Eye (tissue), 1 donor: ENCODE measurements at regions not wholly inside any gene's neighbourhood (a gene's known extent, or its start where the extent isn't known, plus 50 kb on each side); places are given as distances from the start of the nearest gene placed in this dataset.

Source experiments
- DNase-seq: peaks from one replicate; pipeline ENCODE4 v3.0.0-alpha.2; 2015

DNA sequence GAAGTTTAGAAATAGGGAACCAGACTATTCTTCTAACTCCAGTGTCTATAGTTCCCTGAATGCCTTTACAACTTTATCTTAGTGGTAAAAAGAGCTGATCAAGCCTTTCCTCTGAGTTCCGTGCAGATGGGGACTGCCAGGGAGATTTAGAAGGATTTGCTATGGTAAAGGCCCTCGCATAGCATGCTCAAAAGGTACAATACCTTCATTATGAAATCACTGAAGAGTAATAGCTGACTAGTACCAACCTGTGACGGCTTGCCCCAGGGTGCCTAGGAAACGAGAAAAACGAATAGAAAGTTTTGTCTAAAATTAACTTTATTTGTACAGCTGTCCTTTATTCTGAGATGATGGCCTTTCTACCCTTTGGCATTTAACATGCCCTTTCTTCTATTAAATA is 150.1 kb upstream of the ARHGAP42 start:
- no peak for DNase-seq

DNA sequence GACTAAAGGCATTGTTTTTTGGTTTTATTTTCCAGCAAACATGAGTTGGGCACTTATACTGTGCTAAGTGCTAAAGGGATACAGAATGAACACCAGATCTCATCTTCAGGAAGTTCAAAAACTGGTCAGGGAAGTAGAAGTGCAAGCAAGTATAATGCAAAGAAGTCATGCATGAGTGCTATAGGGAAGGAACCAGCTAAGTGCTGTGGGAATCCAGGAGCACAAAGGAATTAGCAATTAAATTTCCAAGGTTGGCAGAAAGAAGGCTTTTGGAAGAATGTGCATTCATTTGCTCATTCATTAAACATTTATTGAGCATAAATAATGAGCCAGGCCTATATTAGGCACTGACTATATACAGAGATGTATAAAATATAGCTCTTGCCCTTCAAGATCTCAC is 143.7 kb upstream of the ARHGAP42 start:
- peak; percentile 55 for DNase-seq

DNA sequence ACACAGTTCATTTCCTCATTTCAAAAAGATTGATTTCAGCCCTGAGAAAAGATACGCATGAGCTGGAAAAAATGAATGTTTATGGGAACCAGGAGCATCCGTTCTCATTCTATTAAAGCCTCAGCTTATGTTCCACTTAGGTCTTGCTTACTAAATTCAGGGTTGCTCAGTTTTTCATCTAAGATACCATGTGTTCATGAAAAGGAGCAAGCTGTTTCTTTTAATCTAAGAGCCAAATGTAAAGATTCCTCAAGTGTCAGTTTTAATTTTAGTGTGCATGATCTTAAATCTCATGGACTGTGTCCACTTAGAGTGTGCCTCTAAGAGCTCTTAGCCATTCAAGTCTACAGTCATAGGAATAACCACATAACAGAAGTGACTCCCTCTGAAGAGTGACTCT is 141.5 kb upstream of the ARHGAP42 start:
- DNase-seq, result no peak

DNA sequence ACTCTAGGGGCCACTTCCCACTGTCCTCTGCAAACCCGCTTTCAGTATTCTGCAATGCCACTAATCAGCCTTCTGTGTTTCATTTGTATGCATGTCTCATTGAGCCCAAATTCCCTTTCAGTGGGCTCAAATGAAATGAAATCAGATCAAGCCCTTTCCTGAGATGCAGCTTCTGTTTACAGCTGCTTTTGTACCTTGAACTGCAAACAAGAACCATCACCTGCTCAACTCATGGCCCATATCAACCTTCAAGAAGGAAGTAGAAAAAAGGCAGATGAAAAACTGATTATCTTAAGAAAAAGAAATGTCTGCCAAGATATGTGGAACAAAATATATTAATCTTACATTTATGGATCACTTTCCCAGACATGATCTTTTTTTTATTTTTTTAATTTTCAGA is 141.1 kb upstream of the ARHGAP42 start:
- DNase-seq, result no peak

DNA sequence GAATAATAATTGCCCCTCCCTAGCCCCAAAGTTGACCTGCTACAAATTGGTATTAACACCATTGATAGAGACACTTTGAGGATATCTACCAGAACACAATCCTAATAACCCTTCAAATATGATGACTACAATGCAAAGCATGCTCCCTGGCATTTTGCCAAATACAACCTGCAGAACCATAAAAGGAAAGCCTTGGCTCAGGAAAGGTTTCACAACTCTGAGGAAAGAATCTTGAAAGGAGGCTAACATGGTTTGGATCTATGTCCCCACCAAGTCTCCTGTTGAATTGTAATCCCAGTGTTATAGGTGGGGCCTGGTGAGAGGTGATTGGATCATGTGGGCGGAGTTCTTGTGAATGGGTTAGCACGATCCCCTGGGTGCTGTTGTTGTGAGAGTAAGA is 140.4 kb upstream of the ARHGAP42 start:
- no peak for DNase-seq

DNA sequence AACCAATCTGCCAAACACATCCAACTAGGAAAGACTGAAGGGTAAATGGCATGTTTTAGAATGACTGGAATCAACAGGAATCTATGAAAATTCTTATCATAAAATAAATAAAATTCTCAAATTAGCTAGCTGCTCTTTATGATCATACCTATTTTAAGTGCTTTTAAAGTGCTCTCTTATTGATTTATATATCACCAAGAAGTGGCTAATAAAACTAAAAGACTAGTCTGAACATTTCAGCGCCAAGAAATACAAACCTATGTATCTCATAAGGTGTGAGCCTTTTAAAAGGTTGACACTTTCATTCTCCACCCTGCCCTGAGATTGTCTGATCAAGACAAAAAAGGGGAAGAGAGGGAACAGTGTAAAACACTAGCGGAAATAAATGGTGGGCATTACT is 136.8 kb upstream of the ARHGAP42 start:
- no peak for DNase-seq

DNA sequence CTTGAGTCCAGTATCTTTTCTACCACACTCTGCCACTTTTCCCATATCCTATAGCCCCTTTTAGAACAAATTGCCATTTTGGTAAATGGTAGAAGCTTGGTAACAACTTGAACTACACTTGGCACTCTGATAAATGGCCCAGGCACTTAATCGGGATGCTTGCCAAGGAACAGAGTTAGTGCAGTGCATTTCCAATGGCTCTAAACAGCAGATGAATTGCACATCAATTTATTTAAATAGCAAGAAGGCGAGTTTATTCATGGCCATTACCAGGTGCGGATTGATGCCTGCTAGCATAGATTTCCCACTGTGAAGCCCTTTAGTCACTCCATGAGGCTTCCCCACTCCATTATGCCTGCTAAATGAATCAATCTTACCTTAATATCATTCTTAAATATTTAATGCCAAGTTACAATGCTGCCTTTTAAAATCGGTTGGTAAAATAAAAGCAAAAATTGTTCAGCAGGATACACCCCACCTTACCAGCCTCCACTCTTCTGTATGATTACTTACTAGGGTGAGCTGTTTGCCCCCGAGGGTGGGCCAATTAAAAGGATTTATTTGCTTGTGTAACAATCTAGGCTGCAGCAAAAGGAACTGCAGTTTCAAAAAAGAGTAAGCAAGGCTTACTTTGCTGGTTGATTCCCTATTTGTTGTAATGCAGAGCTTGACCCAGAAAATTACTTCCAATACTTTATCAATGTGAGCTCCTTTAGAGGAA is 136.0 kb upstream of the ARHGAP42 start:
- DNase-seq, result no peak

DNA sequence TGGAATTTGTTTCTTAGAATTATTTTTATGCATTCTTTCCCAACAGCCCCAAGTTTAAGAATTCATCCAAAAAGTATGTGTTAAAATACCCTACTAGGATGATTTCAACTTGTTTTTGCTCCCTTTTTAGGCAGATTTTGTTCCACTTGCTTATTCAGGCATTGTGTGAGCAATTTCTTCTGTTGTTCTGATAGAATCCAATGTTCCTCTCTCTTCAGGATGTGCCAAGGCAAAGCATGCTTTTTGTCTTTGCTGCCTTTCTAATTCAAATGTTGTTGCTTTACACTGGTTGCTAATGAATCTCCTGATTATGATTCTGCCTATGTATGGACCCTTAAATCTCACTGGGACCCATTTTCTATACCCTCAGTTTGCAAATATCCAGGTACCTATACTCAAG is 131.2 kb upstream of the ARHGAP42 start:
- no peak for DNase-seq

DNA sequence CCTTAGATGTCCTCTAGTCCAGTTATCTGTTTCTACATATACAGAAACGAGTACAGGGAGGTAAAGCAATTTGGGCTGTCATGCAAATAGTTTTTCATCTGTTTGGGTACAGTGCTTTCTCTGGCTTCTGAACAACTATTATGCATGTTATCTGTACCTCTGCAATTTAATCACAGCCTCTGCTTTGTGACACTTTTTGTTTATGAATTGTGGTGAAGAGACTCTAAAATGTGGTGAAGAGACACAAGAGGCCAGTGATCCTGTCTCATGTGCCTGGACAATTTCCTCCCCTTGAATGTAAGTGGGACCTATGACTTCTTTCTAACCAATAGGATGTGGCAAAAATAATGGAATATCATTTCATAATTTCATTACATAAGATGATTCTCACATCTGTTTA is 130.3 kb upstream of the ARHGAP42 start:
- DNase-seq, result no peak

DNA sequence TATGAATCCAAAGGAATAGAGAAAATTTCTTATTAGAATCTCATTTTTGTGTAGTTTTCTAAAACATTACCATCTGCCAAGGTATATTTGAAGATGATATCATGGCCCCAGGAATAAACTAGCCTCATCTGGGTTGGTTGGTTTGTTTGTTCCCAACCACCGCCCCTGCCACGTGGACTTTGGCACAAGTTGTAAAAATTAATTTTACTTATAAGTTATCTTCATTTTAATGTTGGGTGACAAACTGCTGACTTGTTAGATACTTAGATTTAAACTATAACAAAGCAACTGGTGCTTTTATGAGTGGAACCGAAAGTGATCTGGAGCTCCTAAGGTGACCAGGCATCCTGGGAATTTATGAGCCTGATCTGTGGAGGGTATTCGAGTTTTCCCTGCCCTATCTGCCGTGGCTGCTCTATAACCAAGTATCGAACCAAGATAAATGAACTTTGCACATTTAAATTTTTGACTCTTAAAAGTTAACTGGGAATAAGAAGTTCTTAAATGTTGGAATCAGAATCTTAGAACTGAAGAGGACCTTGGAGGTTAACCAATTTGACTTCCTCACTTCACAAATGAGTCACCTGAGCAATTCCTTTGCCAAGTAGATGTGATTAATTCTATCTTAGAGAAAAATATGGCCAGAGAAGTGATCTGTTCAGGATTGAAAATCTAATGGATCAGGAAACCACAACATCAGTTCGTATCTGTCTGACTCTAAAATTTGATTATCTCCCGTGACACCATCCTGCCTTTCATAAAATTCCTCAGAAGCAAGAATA is 129.1 kb upstream of the ARHGAP42 start:
- DNase-seq, result no peak

DNA sequence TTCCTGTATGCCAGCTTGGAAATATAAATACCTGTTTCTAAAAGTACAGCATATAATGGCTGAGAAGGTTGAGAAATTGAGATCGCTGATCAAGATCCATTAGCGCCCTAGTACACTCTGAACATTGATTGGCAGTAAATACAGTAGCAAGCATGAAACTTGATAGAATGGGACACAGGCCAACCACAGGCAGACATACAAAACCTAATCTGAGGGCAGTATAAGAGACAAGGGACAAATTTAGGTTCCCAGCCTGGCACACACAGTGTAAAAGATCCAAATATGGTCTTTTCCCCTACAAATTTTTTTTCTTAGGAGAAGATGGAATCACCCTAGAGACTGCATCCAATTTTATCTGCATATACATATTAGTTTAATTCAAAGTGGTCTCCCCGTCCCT is 126.5 kb upstream of the ARHGAP42 start:
- no peak for DNase-seq

DNA sequence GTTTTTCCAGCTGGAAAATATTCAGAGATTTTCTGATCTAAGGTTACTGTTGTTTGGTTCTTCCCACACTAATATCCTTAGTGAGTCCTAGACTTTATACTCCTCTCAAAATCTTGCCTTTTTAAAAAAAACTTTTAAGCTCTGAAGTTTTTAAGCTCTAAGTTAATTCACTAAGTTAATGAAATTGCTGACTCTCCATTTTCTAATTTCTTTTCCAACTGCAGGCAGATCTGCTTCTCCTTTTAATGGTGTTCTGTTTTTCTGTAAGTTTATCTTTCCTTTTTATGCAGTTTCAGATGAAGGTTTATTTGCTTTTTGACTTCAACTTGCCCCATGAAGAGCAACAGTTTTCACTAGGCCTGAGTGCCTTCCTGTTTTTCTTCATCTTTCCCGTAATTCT is 125.8 kb upstream of the ARHGAP42 start:
- no peak for DNase-seq

DNA sequence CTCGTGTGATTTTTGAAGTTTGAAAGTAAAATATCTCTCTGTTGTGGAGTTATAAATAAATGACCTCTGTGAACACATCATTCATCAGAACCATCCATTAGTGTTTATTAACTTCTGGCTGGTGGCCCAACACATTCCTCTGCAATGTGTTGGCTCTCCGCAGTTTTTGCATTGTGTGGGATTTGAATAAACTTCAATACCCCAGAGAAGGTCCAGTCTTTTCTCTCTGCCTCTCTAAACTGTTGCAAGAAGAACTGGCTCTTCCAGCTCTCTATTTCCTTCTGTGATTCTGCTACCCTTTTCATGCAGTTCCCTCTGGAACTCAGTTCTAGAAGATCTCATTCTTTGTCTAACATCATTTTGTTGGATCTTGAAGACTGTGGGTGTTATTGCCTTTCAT is 125.0 kb upstream of the ARHGAP42 start:
- DNase-seq, result no peak

DNA sequence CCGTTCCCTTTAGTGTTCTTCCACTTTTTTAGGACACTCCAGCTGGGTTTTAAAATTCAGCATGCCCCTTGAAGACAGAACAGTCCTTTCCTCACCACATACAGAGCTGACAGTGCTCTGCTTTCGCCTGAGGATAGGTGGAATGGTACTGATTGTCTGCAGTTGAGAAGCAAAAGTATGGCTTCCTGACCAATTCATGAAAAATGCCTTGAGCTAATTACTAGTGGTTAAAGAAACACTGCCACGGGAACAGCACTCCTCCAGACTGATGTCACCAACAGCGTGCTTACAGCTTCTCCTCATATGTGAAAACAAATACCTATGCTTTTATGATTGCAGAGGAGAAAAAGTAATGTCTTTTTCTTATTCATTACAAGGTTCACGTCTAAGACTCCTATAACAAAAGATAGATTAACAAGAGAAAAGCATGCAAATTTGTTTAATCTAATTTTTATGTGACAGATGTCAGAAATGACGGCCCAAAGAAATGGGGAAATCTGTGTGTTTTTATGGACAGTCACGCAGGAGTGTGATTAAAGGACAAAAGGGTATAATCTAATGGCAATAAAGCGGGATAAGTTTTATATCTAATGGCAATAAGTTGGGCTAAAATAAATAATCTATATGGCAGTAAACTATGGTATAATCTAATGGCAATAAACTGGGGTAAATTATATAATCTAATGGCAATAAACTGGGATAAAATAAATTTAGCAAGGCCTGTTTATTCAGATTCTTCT is 123.4 kb upstream of the ARHGAP42 start:
- DNase-seq, result no peak

DNA sequence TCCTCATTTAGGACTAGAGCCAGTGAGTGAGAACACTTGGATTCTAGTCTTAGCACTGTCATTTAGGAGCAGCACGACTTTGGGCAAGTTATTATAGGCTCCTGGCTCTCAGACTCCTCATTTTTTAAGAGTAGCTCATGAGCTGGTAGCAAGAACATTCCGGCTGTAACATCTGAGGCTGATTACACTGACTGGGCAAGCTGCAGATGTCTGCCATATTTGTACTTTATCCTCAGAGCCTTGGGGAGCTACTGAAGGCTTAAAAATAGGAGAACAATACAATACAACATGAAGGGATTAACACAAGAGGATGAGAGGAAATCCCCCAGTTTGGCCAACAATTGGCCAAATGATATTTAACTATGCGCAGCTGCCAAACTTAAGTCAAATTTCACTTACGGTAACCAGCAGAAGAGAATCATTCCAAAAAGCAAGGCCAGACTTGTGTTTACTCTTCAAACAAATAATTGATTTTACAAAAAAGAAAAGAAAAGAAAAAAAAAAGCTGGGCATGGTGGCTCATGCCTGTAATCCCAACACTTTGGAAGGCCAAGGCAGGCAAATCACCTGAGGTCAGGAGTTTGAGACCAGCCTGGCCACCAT is 113.1 kb upstream of the ARHGAP42 start:
- DNase-seq, result no peak

DNA sequence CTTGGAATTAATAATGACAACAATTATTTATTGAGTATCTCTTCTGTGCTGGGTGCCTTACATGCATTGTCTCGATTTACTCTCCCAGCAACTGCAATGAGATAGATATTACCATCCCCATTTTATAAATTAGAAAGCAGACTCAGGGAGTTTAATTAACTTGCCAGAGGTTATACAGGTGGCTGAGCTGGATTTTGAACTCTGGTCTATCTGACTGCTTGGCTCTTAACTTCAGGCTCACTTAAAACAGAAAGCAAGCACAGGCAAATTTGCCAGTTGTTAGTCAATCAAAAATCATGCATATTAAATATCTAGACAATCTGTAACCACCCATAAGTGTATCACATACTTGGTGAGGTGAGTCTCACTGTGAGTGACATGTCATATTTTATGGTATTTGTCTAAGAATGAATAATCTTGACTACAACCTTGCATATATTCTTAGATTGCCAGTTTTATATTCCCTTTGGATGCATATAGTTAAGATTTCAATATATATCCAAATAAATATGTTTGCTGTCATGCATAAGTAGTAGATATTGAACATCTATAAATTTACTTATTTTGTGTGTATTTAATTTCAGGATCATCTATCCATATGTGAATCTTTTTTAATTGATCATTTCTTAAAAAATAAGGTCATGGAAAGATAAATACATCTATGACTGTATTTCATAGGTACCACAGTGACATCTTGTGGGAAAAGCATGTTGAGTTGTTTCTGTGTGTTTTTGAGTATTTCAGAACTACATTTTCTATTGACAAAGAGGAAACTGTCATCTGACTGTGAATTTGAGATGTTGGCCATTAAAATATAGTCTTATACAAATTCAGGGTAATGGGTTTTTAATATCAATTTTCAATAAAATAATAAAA is 112.0 kb upstream of the ARHGAP42 start:
- DNase-seq, result peak; percentile 70

DNA sequence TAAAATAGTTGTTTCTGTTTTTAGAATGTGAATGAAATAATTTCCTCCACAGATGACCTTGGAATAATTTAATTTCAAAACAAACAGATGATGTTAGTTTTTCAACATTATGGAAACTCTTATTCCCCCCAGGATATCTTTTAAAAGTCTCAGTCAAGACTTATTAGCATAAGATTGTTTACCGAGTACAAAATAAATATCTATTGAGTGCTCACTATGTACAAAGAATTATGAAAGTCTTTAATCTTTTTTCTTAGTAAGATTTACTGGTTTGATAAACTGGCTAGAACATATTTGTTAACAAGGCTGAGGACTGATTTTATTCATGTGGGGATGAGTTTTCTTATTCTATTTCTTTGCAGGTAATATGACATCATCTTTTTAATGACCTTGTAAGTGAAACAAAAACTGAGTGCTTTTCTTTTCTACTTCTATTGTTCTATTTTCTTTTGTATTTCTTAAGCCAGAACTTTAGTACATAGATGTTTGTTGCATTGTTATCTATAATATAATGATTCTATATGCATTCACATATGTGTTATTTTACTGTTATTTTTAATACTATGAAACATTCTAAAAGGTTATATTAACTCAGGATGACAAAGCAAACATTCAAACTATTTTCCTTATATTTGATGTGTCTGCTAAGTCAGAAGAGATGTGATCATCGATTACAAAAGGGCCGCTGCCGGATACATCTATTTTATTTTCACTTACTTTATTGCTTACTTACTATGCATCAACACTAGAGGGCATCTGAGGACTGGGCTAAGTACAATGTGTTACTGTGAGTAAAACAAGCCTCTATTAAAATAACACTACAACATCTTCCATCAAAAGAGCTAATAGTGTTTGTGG is 111.0 kb upstream of the ARHGAP42 start:
- DNase-seq, result peak; percentile 84

DNA sequence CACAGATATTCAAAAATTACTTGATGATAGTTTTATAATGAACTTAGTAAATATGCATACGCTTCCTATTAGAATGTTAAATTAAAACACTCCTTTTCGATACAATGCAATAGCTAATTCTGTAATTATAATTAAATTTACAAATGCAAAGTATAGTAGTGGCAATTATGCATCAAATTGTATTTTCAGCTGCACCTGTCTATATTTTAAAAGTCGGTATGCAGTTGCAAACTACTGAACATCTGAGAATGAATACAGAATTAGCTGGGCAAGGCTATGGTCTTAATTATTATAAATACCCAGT is 110.4 kb upstream of the ARHGAP42 start:
- DNase-seq, result no peak

DNA sequence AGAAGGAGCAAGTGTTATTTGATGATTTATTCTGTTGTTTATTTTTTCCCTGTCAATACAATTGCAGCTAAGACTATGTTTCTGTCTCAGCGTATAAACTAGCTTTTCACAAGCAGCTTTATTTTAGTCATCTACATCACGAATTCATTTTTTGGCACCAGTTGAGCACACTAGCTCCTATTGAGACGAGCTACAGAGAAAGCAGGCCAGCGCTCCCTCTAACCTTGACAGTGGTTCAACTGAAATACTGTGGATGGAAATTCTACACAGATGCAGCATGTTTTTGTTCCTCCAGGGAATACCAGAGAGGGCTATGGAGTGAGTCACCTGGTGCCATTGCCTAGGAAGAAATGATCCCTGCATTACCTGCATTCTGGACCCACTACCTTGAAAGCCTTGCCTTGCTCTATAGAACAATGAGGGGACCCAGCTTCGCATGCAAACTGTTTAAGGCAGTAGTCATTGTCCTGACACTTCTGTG is 108.2 kb upstream of the ARHGAP42 start:
- no peak for DNase-seq

DNA sequence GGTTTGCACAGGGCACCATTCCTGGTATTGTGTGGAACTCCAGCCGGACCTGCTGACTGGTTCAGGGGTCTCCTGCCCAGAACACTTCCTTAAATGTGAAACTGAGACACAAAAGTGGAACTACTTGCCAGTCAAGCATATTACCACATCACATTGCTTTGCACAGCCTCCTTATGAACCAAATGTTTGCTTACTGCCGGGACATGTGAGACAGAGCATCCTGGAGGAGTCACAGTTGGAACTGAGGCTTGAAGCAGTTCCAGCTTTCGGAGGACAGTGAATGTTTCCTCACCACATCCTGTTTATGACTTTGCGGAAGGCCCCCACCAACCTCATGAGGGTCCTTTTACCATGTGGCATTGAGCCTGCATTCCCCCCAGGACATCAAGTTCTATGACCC is 105.8 kb upstream of the ARHGAP42 start:
- no peak for DNase-seq

DNA sequence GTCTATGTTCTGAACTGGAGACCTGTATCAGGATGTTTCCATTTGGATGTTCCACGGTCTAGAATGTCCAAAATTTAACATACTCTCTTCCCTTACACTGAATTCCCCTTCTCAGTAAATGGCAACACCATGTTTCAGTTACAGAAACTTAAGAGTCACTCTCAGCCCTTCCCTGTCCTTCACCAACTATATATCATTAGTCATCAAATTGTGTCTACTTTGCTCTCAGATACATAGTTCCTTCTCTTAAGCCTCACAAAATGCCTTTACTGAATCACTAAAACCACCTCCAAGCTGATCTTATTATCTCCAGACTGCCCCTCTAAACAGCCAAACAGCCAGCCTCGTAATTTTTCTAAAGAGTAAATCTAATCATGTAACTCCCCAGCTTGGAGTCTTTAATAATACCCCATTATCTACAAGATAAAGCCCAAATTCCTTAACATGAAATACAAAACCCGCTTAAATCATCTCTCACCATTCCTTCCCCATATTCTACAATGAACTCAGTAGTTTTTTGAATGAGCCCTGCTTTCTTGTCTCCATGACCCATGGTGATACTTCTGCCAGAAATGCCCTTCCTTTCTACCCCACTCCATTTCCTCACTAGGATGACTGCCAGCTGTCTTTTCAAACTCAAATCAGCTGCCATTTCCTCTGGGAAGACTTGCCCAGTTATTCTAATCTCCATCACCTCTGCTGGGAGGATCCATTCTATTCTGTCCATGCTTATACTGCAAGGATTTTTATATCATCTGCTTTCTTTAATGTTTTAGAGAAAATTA is 102.7 kb upstream of the ARHGAP42 start:
- DNase-seq, result no peak
